HL-60 (cell line): ENCODE measurements at regions not wholly inside any gene's neighbourhood (a gene's known extent, or its start where the extent isn't known, plus 50 kb on each side); places are given as distances from the start of the nearest gene placed in this dataset.

ENCODE experiments used
- DNase-seq, 2 experiments: peaks; one replicate each; pipeline ENCODE4 v3.0.0-alpha.2; 2010 to 2020; ENCODE audit warnings: low read depth in 1 of 2, low spot score in 1 of 2
- H3K27ac ChIP-seq: fragments of 250-450 bp; sonication (Bioruptor Pico); replicated peaks from 2 replicates; pipeline ENCODE4 v1.5.1; 2020; ENCODE audit warnings: mild to moderate bottlenecking, moderate library complexity
- H3K27me3 ChIP-seq: fragments of 250-450 bp; sonication (Bioruptor Pico); 2 replicates; pipeline ENCODE4 v1.5.1; 2021; ENCODE audit warnings: mild to moderate bottlenecking, moderate library complexity; ENCODE audit not compliant: insufficient read depth, poor library complexity, severe bottlenecking
- H3K4me3 ChIP-seq: replicated peaks from 2 replicates; pipeline ENCODE4 v1.5.1; 2011; ENCODE audit warnings: mild to moderate bottlenecking, control low read depth, low read length; ENCODE audit not compliant: insufficient read depth
- CTCF ChIP-seq: IDR thresholded peaks from one replicate; pipeline ENCODE4 v1.5.1; 2011; ENCODE audit warnings: low read length, control low read depth, inconsistent platforms; ENCODE audit not compliant: insufficient read depth
- GABPA ChIP-seq: IDR thresholded peaks from 2 replicates; pipeline ENCODE4 v1.6.1; 2012; ENCODE audit warnings: low read depth
- POLR2AphosphoS5 ChIP-seq: IDR thresholded peaks from 2 replicates; pipeline ENCODE4 v1.6.1; 2012; ENCODE audit warnings: low read depth
- REST ChIP-seq: IDR thresholded peaks from 2 replicates; pipeline ENCODE4 v1.6.1; 2012; ENCODE audit warnings: low read depth; ENCODE audit not compliant: insufficient replicate concordance
- SPI1 ChIP-seq: IDR thresholded peaks from 2 replicates; pipeline ENCODE4 v1.6.1; 2012; ENCODE audit warnings: low read depth, mild to moderate bottlenecking, borderline replicate concordance

GRCh38 chr5:67549947-67550346, 353.3 kb upstream of the CD180 start:
- no peak overlapping the region for H3K27ac ChIP-seq
- TF ChIP-seq REST (no peak), GABPA (no peak), SPI1 (no peak), POLR2AphosphoS5 (no peak), CTCF (no peak)
- DNase-seq, result no peak
- H3K27me3 ChIP-seq, result no peaks in the 10 kb centered on the region
- no peak overlapping the region for H3K4me3 ChIP-seq

- DNase-seq, result no peak
- TF ChIP-seq SPI1 (no peak), POLR2AphosphoS5 (no peak), REST (no peak), CTCF (no peak)
- Histone ChIP-seq H3K4me3 (no peak overlapping the region), H3K27me3 (no peaks in the 10 kb centered on the region), H3K27ac (no peak overlapping the region)
These were observed 352.7 kb upstream of the CD180 start for GRCh38 chr5:67549296-67549618.

- no peak for DNase-seq
- H3K27me3 ChIP-seq, result no peaks in the 10 kb centered on the region
- H3K27ac ChIP-seq, result no peak overlapping the region
- H3K4me3 ChIP-seq, result no peak overlapping the region
- TF ChIP-seq REST, result no peak
- TF ChIP-seq GABPA, result no peak
- TF ChIP-seq SPI1, result no peak
- no peak for TF ChIP-seq CTCF
- TF ChIP-seq POLR2AphosphoS5, result no peak
These were observed 352.1 kb upstream of the CD180 start for GRCh38 chr5:67548520-67549295.
